Activated CD8-positive, alpha-beta memory T cell treated with anti-CD3 and anti-CD28 coated beads for 36 hours (primary cell): ENCODE measurements at regions not wholly inside any gene's neighbourhood (a gene's known extent, or its start where the extent isn't known, plus 50 kb on each side); places are given as distances from the start of the nearest gene placed in this dataset.
"Not testable (repeated sequence)": the region's sequence is repeated elsewhere in the genome, so short reads cannot be mapped to it uniquely, and the experiment has no call there.

ENCODE experiments used
- CTCF ChIA-PET: fragments of 350-600 bp; sonication (Branson Sonifier 250); formaldehyde crosslinking; loops from one replicate; lab custom pipeline; 2021; ENCODE audit warnings: antibody characterized with exemption; lab: Charles Lee
- POLR2A ChIA-PET: fragments of 350-600 bp; sonication (Branson Sonifier 250); formaldehyde crosslinking; loops from one replicate; lab custom pipeline; 2021; ENCODE audit warnings: antibody characterized with exemption; lab: Charles Lee

DNA sequence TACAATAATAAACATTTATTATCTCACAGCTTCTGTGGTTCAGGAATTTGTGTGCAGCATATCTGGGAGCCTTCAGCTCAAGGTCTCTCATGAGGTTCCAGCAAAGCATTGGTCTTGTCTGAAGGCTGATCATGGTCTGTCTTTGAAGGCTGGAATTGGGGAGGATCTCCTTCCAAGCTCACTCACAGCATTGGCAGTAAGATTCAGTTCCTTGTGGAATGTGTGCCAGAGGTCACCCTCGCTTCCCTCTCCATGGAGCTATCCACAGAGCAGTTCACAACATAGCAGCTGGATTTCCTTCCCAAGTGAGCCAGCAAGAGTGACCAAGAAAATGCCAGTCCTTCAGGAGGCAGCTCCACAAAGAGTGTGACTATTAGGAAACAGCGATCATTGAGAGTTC, 202.2 kb upstream of the ST6GAL2 start:
- CTCF ChIA-PET = no interaction called here
- POLR2A ChIA-PET = no interaction called here

DNA sequence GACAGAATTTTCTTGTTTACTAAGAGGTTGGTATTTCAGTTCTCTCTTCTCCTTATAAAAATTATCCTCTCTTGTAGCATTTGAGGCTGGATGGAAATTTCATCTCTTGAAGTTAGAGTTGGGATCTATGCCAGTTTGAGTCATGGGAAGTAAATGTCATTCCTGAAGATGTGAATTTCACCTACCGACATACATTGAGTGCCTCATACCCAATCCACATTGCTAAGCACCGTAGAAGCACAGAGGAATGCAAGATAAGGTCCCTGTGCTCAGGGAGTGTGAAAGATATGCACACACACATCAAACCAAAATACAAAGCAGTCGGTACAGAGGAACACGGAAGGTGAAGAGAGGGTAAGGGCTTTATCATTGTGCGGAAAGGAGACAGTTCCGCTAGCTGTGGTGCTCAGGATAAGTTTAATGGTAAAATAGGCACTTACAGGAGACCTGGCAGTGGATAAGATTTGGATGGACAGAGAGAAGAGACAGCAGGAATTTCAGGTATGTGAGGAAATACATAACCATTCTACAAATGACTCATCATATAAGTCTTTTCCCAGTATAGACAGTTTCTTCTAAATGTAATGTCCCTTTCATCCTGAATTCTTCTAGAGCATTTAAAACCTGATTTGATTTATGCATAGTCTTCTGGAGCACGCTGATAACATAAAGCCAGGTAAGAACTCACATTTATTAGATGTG, 205.3 kb upstream of the ST6GAL2 start:
- ChIA-PET CTCF (no interaction called here), POLR2A (no interaction called here)

DNA sequence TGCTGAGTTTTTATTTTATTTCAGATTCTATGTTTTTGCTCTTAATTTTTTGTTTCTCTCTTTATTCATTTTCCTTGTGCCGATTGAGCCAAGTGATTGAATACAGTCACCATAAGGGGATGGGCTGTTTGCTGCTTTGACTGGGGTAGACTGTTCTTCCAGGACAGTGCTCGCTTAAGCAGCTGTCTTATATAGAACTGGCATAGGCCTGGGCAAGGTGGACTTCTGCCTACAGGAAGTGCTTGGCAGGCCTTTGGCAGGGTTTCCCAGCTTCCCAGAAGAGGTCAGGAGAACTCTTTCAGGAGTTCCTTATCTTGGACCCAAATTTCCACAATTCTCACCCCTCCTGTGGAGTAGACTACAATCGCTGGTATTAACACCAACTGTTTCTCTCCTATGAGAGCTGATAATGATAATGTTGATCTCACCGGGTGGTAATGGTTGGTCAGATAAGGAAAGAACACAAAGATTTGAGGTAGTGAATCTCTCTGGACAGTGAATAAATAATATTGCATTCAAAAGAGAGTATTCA, 207.5 kb upstream of the ST6GAL2 start:
- ChIA-PET POLR2A (no interaction called here), CTCF (no interaction called here)

DNA sequence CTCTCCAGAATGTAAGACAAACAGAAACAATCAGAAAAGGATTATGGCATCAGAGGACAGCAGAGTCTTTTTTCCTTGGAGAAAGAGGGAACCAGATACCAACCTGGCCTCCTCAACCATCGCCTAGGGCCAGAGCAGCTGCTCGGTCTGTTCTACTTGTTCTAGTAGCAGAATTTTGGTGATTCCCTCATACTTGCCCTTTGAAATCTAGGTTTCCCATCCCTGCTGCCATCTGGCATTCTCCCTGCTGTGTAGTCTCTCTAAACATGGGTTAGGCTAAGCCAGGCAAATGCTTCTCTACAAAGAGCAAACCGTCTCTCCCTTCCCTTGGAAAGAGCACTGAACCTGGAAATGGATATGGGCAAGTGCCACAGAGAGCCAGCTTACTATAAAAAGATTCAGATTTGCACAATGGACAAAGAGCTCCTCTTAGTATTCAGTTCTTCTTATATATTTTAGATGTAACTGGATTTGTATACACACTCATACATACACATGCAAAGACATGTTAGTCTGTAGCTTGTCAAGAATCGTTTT, 208.6 kb upstream of the ST6GAL2 start:
- ChIA-PET POLR2A (no interaction called here), CTCF (no interaction called here)

DNA sequence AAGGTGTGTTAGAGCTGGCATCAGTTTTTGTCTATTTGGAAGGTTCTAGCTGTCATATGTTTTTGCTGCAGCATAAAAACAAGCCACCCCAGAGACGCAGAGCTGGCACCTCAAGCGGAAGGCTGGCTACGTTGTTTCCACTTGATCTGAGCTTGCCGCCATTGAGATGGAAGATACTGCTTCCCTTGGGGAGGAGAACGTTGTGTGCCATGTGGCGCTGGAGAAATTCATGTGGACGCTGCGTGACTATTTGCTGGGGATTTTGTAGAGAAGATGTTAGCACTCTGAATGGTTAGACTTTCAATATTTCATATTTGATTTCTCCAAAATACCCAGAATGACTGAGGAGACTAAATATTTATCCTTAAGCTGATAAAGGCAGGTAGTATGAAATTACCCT, 216.2 kb upstream of the ST6GAL2 start:
- ChIA-PET CTCF (no interaction called here), POLR2A (no interaction called here)

DNA sequence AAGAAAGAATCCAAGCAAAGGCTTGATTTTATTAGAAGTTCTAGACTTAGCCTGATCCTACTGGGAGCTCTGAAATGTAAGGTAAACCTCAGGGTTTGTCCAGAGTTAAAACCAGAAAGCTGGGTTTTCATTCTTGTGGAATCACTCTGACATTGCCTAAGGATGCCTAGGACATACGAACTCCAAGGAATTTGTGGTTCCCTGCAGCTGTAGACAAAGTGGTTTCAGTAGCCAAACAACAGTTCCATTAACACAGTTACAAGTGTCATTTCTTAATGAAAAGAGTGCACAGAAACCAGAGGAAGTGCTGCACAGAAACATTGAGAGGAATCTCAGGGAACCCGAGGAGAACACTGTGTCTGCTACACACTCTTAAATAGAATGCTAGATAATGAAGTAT, 221.4 kb upstream of the ST6GAL2 start:
- POLR2A ChIA-PET = no interaction called here

DNA sequence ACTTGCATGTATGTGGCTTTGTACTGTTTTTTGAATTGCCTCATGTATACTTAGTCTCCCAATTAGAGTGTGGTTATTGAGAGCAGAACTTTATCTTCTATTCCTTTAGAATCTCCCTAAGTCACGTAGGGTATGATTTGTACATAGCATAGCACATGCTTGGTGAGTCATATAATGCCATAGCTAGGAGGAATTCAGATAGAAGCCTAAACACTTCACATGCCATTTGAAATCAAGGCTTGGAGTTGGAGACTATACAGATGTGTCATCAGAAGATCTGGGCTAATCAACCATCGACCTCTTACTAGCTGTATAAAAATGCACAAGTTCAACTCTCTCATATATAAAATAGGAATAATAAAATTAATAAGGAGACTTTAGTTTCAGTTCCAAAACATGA, 222.6 kb upstream of the ST6GAL2 start:
- POLR2A ChIA-PET = no interaction called here
- CTCF ChIA-PET = no interaction called here

More for the DNA sequence above, 221.4 kb upstream of the ST6GAL2 start:
- CTCF ChIA-PET = no interaction called here

DNA sequence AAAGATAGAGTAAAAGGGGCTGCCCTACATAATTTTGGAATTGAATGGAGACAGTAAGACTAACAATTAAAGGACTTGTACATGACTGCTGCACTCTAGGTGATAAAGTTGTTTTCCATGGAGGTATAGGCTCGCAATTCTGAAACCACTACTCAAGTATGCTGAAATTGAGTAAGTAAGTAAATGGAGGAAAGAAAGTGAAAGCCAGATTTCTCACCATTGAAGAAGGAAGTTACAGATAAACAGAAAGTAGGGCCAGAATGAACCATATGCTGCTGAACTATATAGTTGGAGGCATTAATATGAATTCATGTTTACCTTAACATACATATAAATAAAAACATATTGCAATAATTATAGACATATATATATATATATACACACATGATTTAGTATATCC, 225.7 kb upstream of the ST6GAL2 start:
- POLR2A ChIA-PET = no interaction called here
- CTCF ChIA-PET = no interaction called here

DNA sequence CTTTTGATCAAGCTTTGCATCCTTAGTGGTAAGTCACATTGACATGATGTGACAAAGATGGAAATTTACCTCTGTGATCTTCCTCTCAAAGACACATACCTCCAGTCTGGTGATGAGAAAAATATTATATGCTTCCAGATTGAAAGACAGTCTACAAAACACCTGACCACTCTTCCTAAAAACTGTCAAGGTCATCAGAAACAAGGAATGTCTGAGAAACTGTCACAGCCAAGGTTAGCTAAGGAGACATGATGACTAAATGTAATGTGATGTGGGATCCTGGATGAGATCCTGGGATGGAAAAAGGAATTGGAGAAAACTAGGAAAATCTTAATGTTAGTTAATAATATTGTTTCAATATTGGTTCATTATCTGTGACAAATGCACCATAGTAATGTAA, 226.6 kb upstream of the ST6GAL2 start:
- POLR2A ChIA-PET = no interaction called here

DNA sequence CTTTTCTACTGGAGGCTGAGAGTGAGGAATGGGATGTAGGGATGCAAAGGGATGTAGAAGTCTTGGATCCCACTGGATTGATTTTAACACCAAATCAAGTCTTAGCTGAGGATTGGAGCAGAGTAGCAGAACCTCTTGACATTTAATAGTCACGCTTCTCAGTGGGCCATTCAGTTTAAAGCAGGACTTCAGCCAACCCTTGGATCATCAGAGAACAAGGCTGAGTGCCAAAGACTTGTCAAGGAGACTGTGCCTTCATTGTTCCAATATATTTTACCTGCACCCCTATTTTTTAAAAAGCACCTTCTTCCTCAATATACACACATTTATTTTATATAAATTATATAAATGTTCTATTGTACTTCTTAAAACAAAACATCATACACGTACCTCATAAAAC, 242.4 kb upstream of the ST6GAL2 start:
- ChIA-PET CTCF (no interaction called here), POLR2A (no interaction called here)

More for the DNA sequence above, 226.6 kb upstream of the ST6GAL2 start:
- CTCF ChIA-PET = no interaction called here

DNA sequence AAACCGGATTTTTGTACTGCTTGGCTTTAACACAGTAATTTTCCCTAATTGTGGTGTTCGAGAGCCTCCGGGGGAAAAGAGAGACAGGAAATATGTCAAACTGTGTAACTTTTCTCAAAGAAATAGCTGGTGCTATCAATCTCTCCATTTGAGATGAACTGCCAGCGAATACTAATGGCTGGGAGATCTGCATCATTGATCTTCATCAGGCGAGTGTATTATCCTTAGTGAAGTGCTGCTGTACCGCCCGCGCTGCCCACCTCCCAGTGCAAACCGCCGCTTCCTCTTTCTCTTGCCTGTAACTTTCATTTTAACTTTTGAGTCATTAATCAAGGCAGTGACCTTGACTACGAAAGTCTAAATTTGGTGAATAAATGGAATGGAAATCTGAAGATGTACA, 246.1 kb upstream of the ST6GAL2 start:
- ChIA-PET CTCF (no interaction called here), POLR2A (no interaction called here)

DNA sequence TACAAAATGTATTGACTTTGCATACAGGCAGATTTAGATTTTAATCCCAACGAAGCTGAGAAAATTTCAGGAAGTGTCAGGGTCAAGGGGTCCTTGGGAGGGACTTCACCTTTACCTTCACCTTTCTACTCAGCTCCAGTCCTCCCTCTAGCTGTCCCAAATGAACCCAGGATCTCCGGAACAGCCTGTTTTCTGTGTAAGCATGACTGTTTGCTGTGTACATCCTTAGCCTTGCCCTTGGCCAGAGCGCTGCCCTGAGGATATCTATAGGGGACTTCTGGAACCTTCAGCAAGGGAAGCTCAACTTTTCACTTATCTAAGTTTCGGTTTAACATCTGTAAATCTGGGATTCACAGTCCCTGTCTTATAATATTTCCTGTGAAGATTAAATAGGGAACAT, 246.8 kb upstream of the ST6GAL2 start:
- POLR2A ChIA-PET = no interaction called here
- CTCF ChIA-PET = no interaction called here

DNA sequence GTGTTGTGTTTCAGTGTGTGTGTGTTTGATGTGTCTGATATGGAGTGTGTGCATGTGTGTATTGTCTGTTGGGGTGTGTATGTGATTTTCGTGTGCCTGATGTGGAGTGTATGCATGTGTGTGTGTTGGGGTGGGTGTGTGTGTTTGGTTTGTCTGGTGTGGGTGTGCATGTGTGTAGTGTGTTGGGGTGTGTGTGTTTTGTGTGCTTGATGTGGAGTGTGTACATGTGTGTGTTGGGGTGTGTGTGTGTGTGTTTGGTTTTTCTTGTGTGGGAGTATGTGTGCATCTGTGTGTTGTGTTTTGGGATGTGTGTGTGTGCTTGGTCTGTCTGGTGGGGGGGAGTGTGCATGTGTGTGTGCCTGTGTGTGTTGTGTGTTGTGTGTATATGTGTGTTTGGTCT, 247.4 kb upstream of the ST6GAL2 start:
- CTCF ChIA-PET = no interaction called here
- POLR2A ChIA-PET = no interaction called here

DNA sequence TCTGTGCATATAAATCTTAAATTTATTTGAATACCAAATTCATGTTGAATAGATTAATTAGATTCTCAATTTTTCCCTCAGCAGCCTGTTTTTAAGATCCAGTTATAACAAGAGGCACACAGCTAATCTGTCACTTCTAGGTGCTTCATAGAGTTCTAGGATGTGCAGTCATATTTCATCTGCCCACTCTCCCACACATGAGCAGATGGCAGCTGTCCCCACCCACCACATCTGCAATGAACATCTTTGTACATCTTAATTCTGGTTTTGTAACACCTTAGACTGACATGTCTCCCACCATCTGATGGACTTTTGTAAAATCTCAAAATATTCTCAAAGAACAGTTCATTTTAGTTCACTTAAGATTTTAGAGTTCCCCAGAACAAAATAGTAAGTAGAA, 250.8 kb upstream of the ST6GAL2 start:
- POLR2A ChIA-PET = no interaction called here
- CTCF ChIA-PET = no interaction called here

DNA sequence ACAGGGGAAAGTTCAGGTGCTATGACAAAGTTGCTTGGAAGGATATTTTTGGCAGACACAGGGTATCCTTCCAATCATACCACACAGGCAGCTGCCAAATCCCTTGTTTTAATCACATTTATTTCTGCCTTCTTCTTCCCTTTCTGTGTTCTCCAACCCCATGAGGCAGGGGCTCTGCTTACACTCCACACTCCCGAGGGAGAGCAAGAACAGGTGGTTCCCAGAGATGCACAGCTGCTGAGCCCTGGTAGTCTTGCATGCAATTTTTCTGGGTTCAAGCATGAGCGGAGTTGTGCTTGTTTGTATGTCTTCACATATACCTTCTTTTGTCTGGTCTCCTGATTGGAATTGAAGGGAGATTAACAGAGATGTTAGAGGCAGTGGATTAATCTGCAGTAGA, 251.7 kb upstream of the ST6GAL2 start:
- ChIA-PET POLR2A (no interaction called here), CTCF (no interaction called here)

DNA sequence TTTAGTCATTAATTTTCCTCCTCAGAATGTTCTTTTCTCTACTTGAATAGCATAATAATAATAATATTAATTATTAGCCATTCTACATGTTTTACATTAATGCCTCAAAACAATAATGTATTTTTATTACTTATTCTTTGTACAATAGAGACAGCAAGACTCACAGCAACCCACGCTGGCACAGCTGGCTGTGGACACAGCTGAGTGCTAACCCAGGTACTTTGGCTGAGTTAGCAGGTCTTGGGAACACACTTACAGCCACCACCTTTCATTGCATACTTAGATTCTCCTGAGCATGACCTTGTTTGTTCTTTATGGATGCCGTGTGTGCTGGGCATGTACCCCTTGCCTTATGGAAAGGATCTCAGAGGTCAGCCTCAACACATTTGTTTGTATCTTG, 260.2 kb upstream of the ST6GAL2 start:
- ChIA-PET CTCF (no interaction called here), POLR2A (no interaction called here)

DNA sequence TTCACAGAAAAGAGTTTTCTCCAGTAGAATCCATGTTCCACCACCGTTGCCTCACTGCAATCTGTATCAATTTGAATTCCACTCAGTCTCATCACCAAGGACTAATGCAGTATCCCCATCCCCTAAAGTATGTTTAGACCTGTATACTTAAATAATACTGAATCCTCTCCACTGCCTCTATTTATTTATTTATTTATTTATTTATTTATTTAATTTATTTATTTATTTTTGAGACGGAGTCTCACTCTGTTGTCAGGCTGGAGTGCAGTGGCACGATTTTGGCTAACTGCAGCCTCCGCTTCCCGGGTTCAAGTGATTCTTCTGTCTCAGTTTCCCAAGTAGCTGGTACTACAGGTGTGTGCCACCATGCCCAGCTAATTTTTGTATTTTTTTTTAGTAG, 260.7 kb upstream of the ST6GAL2 start:
- CTCF ChIA-PET, POLR2A ChIA-PET: not testable (repeated sequence)

DNA sequence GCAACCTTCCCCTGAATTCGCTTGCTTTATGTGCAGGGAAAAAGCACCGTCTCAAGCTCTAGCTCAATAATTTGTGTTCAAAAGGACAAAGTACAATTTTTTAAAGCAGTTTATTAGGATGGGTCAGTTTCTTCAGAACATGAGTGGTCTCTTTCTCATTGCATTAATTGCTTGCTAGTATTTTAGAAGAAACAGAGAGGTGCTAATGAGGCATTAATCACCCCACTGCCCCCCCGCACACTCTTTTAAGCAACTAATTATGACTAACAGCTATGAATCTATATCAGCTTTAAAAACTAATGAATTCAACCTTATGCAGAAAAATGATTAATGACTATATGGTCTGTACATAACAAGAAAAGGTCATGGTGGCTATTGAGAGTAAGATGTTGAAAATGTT, 262.1 kb upstream of the ST6GAL2 start:
- ChIA-PET CTCF (no interaction called here), POLR2A (no interaction called here)

DNA sequence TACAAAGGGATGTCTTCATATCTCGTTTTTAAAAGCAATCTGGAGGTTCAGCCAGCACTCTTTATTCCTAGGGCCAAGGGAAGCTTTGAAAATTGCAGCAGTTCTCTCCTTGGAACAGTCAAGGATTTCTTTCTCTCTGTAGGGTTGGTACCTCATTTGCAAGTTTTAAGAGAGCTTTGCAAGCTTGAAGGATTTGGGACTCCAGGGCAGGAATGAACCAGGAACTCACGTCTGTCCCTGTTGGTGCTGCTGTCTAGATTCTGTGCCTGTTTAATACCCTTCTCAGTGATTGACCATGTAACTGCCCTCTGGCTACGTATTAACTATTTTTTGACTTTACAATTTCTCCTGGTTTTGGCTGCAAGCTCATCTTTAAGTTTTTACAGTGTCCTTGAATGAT, 262.5 kb upstream of the ST6GAL2 start:
- ChIA-PET CTCF (no interaction called here), POLR2A (no interaction called here)

DNA sequence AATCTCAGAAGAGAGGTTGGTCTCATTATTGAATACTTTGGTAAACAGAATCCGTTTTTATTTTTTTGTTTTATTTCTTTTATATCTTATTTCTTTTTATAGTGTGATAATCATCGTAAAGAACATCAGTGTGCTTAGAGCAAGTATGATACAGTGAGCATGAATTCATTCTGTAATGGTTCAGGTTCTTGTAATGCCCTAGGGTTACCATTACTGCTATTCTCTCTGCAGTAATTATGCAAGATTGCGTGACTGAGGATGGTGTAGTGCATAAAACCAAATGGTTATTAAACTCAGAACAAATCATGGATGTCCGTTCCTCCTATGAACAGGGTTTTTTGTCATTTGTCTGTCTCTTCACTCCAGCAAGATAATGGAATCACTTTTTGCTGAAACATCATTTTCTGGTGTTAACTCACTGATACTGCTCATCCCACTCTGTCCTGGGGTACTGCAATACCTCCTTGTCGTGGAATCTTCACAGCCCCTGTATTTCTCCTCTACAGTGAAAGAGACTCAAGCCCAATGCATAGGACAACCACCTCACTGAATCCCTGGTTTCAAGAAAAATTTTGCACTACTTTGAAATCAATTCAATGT, 274.8 kb upstream of the ST6GAL2 start:
- CTCF ChIA-PET = no interaction called here
- POLR2A ChIA-PET = no interaction called here

DNA sequence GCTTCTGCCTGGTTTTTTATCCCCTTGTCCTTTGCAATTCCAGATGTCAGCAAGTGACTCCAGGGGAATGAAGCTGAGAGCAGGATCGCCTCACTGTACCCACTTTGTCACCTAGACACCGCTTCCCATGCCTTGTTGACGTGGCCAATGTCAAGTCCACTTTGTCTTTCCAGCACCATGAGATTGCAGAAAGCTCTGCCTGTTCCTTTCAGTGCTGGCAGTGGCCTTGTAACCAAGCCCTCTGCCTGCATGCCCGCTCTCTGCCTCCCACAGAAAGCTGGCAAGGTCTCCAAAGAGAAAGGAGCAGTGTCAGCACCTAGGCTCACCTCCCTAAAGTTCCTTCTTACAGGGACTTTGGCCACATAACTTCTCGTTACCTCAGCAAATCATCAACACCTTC, 282.2 kb upstream of the ST6GAL2 start:
- ChIA-PET POLR2A (no interaction called here), CTCF (no interaction called here)
